Thyroid gland (tissue), 4 donors: ENCODE measurements at regions not wholly inside any gene's neighbourhood (a gene's known extent, or its start where the extent isn't known, plus 50 kb on each side); places are given as distances from the start of the nearest gene placed in this dataset.

Experiments used
- DNase-seq, 2 donors: peaks; one replicate each; pipeline ENCODE4 v3.0.0-alpha.2; 2019
- H3K27ac ChIP-seq, 3 donors: fragments of 200-600 bp; sonication (generic); 1 replicate in 2 of 3; 2 replicates in 1 of 3; pipeline ENCODE4 v1.5.1; 2016 to 2019; ENCODE audit warnings: mild to moderate bottlenecking in 1 of 3, moderate library complexity in 1 of 3
- H3K27me3 ChIP-seq: fragments of 200-600 bp; sonication (generic); one replicate; pipeline ENCODE4 v1.5.1; 2019
- H3K36me3 ChIP-seq, 2 donors: fragments of 200-600 bp; sonication (generic); one replicate each; pipeline ENCODE4 v1.5.1; 2016 to 2019
- H3K4me1 ChIP-seq, 2 donors: fragments of 200-600 bp; sonication (generic); one replicate each; pipeline ENCODE4 v1.5.1; 2017 to 2019
- H3K4me3 ChIP-seq, 3 donors: fragments of 200-600 bp; sonication (generic); replicated peaks in 1 of 3; 1 replicate in 2 of 3; 2 replicates in 1 of 3; pipeline ENCODE4 v1.5.1; 2016; ENCODE audit warnings: mild to moderate bottlenecking in 1 of 3
- H3K9me3 ChIP-seq: fragments of 200-600 bp; sonication (generic); one replicate; pipeline ENCODE4 v1.5.1; 2017
- CTCF ChIP-seq, 6 experiments: fragments of 200-600 bp in 3 of 6; fragments of 450-650 bp in 3 of 6; sonication (generic) in 3 of 6; IDR thresholded peaks; one replicate each; pipeline ENCODE4 v1.5.1; 2016 to 2019; ENCODE audit warnings: antibody characterized with exemption in 6 of 6, mild to moderate bottlenecking in 2 of 6, inconsistent platforms in 1 of 6, moderate library complexity in 1 of 6
- POLR2A ChIP-seq, 2 donors: fragments of 450-650 bp; IDR thresholded peaks; one replicate each; pipeline ENCODE4 v1.6.1; 2017; ENCODE audit warnings: antibody characterized with exemption in 2 of 2, mild to moderate bottlenecking in 2 of 2, moderate library complexity in 1 of 2
- WGBS, 2 donors: methylation state at CpG; one replicate each; pipeline ENCODE4 v1.1.5; 2017; 5-methylcytosine and 5-hydroxymethylcytosine counted together
- intact Hi-C: fragments of 100-400 bp; cut with DNase I; formaldehyde crosslinking; loops from one replicate; pipeline ENCODE4 v1.15.1; 2023

- intact Hi-C loops, result no loop called here
- Histone ChIP-seq H3K4me1 (peaks cover 4 to 8% of the 10 kb centered on the region in 2 donors), H3K4me3 (no peak overlapping the region), H3K27ac (no peak overlapping the region), H3K9me3 (no peaks in the 10 kb centered on the region), H3K36me3 (no peaks in the 10 kb centered on the region), H3K27me3 (no peaks in the 10 kb centered on the region)
- WGBS, 2 donors, result 86 to 88% methylated on average over 1 of the region's 1 CpG
- TF ChIP-seq CTCF (IDR thresholded peaks at IDR 0.05) (no peak), POLR2A (IDR thresholded peaks at IDR 0.05) (no peak)
- no peak for DNase-seq
Measured at GRCh38 chr7:13416544-13416943, 572.9 kb downstream of the ETV1 start.

DNA sequence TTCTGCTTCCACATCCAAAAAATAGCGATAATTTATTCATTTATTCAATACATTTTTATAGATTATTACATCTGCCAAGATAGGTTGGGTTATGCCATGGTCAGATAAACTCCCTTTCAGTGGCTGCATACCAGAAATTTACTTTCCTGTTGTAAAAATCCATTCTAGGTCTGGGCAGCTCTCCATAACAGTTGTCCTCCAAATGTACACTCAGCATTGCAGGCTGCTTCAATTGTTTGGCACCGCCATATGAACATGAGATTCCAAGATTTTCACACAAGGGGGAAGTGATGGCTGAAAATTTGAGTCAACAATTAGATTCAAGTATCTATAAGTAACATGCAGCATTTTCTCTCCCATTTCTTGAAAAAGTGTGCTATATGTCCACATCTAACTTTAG is 568.7 kb downstream of the ETV1 start:
- no peaks in the 10 kb centered on the region for H3K9me3 ChIP-seq
- no peak for TF ChIP-seq POLR2A (IDR thresholded peaks at IDR 0.05)
- no peak for TF ChIP-seq CTCF (IDR thresholded peaks at IDR 0.05)
- no peak overlapping the region for H3K27ac ChIP-seq
- intact Hi-C loops, result no loop called here
- H3K36me3 ChIP-seq, result no peaks in the 10 kb centered on the region
- no peaks in the 10 kb centered on the region for H3K4me1 ChIP-seq
- no peak for DNase-seq
- no peak overlapping the region for H3K4me3 ChIP-seq
- 94 to 95% methylated on average over 2 of the region's 2 CpGs for WGBS, 2 donors
- H3K27me3 ChIP-seq, result no peaks in the 10 kb centered on the region

- H3K36me3 ChIP-seq, result no peaks in the 10 kb centered on the region
- H3K27me3 ChIP-seq, result no peaks in the 10 kb centered on the region
- WGBS, 2 donors, result 89 to 96% methylated on average over 4 of the region's 4 CpGs
- TF ChIP-seq POLR2A (IDR thresholded peaks at IDR 0.05) (no peak), CTCF (IDR thresholded peaks at IDR 0.05) (no peak)
- no peak overlapping the region for H3K27ac ChIP-seq
- intact Hi-C loops, result no loop called here
- no peak for DNase-seq
- no peaks in the 10 kb centered on the region for H3K9me3 ChIP-seq
- H3K4me3 ChIP-seq, result no peak overlapping the region
- H3K4me1 ChIP-seq, result no peaks in the 10 kb centered on the region
Measured at GRCh38 chr7:13421776-13422175, 567.7 kb downstream of the ETV1 start.

- intact Hi-C loops, result no loop called here
- Histone ChIP-seq H3K36me3 (no peaks in the 10 kb centered on the region), H3K27me3 (no peaks in the 10 kb centered on the region), H3K4me3 (no peak overlapping the region), H3K4me1 (no peaks in the 10 kb centered on the region), H3K27ac (no peak overlapping the region), H3K9me3 (no peaks in the 10 kb centered on the region)
- TF ChIP-seq CTCF (IDR thresholded peaks at IDR 0.05) (no peak), POLR2A (IDR thresholded peaks at IDR 0.05) (no peak)
- DNase-seq, result no peak
- WGBS, 2 donors, result 74 to 75% methylated on average over 2 of the region's 2 CpGs
Measured at GRCh38 chr7:13433946-13434345, 555.5 kb downstream of the ETV1 start.

- no peak overlapping the region for H3K27ac ChIP-seq
- intact Hi-C loops, result no loop called here
- H3K4me1 ChIP-seq, result no peaks in the 10 kb centered on the region
- H3K36me3 ChIP-seq, result no peaks in the 10 kb centered on the region
- WGBS, 2 donors, result 75 to 88% methylated on average over 1 of the region's 1 CpG
- no peak overlapping the region for H3K4me3 ChIP-seq
- TF ChIP-seq POLR2A (IDR thresholded peaks at IDR 0.05) (no peak), CTCF (IDR thresholded peaks at IDR 0.05) (no peak)
- no peak for DNase-seq
- H3K9me3 ChIP-seq, result no peaks in the 10 kb centered on the region
- H3K27me3 ChIP-seq, result no peaks in the 10 kb centered on the region
Measured at GRCh38 chr7:13442226-13442625, 547.2 kb downstream of the ETV1 start.
